SIG-M5 treated with dmso at 0.1 percent for 504 hours (cell line): ENCODE measurements at regions not wholly inside any gene's neighbourhood (a gene's known extent, or its start where the extent isn't known, plus 50 kb on each side); places are given as distances from the start of the nearest gene placed in this dataset.

Source experiments
- DNase-seq: peaks from one replicate; lab custom pipeline; 2025; ENCODE audit not compliant: unreplicated experiment; lab: John Stamatoyannopoulos, UW

DNA sequence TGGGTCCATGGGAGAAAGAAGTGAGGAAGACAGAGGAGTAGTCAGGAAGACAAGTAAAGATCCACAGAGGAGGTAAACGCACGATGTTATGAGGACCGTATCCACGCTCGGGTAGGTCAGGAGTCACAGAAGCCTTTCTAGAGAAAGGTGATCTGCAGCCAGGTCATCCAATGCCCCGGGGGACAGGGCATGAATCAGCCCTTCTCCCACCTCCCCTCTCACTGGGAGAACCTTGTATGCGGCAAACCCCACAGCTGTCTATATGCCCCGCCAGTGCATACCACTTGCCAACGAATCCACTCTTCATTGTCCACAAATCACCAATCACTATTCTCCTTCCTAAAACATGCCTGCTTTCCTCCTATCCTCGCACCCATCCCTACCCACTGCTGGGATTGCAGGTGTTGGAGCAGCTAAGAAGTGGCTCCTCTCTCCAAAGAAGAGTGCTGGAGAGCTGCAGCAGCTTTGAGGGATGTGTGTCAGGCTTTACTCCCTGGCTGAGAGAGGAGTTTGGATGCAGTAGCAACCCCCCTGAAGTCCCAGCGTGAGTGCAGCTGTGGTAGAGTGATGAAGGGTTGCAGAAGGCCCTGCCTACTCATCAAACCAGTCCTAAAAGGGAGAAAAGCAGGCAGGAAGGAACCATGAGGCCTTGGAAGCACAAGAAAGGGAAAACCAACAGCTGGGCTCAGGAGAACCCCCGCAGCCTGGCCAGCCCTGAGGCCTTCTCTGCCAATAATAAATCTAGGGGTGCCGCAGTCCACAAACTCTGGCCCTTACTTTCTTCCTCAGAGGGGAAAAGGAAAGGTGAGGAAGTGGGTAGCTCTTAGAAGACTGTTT is 102.2 kb upstream of the GADD45A start:
- DNase-seq = no peak

DNA sequence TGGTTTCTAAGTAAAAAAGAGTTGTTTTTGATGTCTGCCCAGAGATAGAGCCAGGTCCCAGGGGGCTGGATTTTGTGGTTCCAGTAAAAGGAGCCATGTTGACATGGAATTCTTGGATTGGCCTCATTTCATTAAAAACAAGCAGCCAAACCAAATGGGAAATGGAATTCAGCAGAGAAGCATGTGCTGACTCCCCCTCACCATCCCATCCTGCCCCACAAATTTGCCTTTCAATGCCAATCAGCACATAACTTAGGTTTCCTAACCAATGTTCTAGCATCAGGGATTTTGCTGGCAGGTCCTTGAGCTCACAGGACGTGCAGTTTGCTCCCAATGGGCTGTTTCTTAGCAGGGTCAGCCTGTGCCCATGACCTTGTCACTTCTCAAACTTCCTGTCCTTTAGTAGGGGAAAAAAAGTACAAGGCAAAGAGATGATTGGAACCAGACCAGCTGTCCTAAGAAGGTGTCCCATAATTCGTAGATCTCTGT is 101.5 kb upstream of the GADD45A start:
- DNase-seq = no peak

DNA sequence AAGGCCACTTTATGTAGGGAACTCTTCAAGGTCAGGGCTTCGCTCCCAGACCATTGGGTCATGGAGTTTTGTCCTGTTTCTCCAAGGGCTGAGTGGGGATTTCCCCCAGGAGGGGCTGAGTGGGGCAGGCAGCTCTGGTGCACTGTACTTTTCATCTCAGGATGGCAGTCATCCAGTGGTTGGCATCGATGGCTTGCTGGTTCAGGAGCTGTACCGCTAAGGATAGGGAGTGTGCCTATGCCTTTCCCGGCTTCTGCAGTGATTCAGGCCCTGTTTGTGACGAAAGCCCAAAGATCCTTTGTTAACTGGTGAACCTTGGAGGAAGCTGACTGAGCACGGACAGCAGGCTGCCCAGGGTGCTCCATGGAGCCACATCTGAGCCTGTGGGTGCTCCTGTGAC is 100.1 kb upstream of the GADD45A start:
- no peak for DNase-seq

DNA sequence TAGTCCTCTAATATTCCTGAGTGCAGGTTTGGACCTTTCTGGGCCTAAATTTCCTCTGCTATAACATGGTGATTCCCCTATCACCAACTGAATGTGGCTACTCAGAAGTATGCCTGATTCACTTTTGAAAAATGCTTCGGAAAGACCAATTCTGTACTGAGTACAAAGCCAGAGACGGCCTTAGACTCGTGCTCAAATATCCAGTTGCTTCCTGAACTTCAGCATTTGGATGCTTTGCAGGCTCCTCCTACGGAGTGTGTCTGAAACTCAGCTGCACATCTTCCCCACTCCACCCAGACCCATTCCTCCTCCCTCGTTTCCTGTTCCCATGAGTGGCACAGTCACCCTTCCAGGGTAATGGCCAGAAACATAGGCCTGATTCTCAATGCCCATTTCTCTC is 98.4 kb upstream of the GADD45A start:
- DNase-seq = no peak

DNA sequence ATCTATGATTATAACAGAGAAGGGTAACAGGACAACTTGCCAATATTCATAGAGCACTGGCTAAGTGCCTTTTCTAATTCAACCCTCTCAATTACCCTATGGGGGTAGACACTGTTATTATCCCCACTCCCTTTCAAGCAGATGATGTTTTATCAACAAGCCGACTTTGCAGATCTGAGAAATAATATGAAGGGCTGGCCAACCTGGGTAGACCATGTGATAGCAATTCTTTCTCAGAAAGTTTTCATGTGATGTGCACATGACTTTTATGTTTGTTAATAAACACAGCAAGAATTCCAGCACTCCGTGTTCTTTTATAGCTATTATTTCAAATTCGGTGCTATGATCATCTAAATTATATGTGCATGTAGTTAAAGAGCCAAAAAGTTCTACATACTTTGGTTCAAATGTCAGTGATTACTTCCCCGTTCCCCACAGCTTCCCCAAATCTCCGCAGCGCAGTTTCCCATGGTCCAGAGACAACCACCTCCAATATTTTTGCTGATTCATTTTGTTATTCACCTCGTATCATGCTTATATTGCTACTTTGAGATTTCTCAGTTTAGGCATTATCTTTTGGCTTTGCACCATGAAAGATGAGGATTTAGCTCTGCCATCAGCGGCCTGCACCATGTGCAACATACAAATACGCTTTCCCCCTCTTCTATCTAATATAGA is 96.7 kb upstream of the GADD45A start:
- DNase-seq = no peak

DNA sequence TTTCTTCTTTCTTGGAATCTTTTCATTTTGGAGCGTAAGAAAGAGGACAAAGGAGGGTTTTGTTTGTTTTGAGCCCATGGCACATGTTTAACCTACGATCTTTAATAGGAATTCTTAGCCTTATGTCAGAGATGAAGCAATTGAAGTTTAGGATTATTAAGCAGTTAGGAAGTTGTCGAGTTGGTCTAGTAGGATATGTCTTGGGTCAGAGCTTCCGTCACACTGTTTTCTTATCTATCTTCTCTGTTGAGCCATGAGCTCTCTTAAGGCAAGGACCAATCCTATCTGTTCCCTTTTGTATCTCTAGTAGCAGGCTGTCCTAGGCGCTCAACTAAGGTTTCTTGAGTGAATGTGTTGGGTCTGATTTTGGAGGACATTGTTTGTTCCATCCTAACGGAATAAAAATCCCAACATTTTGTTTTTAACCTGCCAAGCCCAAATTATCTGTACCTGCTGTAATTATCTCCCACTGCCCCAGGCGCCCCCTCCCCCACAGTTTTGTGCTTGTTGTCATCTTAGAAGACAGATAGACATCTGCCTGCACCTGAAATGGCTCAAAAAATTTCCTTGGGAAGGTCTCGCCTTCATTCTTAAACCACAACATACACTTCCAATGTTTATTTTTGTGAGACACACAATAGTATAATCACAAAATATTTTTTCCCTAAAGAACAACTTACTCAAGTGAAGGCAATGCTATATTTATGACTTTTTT is 95.3 kb upstream of the GADD45A start:
- no peak for DNase-seq

DNA sequence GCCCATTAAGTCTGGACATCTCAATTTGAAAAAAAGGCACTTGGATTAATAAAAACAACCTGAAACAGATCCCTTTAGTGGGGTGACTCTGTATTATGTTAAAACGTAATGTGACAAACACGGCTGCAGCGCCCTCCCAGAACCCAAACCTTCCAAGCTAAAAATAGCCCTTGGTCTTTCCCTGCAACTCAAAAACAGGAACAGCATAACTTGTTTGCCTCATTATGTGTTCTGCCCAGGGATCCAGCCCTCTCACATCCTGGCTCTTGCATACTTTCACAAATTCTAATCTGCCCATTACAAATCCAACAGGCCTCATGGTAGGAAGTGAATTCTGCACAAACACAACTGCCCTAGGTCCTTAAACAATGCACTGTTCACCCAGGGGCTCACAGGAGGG is 94.7 kb upstream of the GADD45A start:
- no peak for DNase-seq

DNA sequence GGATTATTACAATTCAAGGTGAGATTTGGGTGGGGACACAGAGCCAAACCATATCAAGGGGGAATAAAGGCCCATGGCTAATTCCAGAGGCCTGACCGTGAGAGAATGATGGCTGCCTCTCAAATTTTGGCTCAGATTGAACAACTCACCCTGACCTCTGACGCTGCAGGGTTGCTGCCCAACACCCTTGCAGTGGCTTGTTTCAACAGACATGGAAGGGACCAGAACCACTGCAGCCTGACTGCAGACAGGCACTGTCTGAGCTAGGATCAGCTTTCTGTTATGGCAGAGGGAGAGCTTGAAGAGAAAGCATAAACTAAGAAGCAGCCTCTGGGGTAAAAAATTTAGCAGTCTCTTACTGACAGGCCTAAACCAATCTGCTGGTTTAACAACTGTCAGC is 90.2 kb upstream of the GADD45A start:
- no peak for DNase-seq

DNA sequence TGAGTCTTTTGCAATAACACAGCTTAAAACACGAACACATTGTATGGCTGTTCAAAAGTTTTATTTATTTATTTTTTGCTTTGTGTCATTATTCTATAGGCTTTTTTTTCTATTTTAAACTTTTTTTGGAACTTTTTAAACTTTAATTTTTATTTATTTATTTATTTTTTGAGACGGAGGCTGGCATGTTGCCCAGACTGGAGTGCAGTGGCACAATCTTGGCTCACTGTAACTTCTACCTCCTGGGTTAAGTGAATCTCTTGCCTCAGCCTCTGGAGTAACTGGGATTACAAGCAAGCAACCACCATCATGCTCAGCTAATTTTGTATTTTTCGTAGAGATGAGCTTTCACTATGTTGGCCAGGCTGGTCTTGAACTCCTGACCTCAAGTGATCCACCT is 88.3 kb upstream of the GADD45A start:
- DNase-seq = no peak

DNA sequence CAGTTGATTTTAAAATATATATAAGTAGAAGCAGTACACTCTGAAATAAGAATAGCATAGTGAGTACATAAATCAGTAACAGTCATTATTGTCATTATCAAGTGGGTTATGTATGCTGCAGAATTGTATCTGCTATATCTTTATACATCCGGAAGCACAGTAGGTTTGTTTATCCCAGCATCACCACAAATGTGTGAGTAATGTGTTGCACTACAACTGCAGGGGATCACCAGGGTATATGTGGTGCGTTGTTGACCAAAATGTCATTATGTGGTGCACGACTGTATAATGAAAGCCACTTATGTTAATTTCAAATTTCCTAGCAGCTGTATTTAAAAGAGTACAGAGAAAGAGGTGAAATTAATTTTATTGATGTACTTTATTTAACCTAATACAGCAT is 87.7 kb upstream of the GADD45A start:
- DNase-seq = no peak

DNA sequence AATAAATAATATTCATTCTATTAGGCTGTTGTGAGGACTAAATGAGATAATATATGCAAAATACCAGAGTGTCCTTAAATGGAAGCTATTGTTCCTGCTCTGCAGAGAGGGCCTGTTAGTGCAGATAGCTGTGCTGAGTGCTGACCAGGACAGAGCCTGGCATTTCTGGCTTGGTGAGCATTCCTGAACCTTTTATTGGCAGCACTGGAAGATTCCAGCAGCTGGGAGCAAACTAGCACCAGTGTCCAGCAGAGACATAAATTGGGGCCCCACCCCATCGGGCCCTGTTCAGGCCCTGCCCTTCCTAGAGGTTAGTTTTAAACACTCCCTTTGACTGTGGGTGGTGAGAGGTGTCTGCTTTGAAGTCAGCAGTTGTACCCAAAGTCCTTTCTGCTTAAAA is 85.9 kb upstream of the GADD45A start:
- DNase-seq = no peak

DNA sequence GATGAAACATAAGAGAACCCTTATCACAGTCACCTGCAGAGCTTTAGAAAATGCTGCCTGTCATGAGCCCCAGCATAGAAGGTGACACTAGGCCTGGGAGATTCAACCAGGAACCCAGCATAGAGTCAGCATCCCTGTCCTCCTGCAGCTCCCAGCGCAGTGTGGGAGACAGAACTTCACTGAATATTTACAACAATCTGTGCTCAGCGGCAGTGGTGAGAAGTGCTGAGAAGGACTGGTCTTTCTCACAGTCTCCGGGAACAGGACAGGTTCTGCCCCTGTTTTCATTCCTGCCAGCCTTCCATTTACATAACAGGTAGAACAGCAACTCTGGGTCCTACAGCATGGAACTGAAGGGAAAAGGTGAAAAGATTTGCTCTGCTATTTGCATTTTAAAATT is 83.5 kb upstream of the GADD45A start:
- no peak for DNase-seq

DNA sequence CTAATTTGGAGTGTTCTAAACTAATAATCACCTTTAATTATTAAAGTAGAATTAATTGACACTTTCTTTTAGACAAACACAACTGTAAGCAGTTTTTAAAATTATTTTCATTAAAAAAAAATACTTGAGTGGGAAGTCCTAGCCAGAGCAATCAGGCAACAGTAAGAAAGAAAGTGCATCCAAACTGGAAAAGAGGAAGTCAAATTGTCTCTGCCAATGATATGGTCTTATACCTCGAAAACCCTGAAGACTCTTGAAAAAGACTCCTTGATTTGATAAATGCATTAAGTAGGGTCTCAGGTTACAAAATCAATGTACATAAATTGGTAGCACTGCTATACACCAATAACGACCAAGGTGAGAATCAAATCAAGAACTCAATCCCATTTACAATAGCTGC is 83.0 kb upstream of the GADD45A start:
- DNase-seq = peak; percentile 7

DNA sequence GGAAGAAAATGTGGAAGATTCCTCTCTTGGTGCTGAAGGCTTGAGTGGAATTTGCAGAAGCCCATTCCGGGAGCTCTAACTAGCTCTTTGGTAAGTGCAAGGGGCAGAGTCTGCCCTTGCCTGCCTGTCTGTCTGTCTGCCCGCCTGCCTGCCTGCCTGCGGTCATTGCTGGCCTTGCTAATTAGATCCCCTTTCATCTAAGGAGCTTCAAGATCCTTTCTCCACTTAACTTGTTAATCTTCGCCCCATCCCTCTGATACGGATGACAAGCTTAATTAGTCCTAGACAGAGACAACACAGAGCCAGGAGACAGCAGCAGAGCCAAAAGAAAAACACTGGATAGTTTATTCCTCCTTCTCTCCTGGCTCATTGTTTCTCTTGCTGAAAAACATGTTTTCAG is 80.2 kb upstream of the GADD45A start:
- DNase-seq = no peak

DNA sequence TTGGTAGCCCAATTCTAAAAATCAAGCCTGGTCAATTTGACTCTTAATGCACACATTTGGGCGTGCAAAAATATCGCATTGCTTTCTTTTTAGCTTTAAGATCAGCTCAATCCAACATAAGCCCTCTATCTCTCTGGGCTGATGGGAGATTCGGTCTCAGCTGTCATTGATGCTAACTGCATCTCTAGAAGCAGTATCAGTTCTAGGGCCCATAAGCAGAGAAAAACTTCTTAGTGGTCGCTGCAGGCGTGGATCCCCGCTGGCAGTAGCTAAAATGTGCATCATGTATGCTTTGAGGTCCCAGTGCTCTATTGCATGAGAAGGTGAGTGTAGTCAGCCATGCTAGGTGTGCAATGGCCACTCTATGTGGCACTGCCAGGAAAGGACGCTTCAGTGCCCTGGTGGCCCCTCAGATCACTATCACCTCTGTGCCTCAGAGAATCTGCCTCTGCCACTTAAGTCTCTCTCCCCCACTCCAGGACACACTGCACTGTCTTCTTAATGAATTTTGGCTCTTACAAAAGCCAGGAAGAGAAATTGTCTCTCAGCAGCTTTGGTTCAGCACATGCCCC is 79.7 kb upstream of the GADD45A start:
- no peak for DNase-seq

DNA sequence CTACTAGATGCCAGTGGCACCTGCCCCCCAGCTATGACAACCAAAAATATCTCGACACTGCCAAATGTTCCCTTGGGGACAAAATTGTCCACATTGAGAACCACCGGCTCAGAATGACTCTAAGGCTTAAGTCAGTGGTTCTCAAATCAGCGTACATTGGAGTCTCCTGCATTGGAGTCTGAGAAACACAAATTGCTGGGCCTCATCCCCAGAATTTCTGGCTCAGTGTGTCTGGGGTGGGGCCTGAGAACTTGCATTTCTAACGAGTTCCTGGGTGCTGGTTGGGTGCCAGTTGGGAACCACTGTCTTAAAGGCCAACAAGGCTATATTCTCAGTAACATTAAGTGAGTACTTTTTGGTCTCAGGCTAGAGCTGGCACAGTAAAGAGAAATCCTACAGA is 77.7 kb upstream of the GADD45A start:
- no peak for DNase-seq

DNA sequence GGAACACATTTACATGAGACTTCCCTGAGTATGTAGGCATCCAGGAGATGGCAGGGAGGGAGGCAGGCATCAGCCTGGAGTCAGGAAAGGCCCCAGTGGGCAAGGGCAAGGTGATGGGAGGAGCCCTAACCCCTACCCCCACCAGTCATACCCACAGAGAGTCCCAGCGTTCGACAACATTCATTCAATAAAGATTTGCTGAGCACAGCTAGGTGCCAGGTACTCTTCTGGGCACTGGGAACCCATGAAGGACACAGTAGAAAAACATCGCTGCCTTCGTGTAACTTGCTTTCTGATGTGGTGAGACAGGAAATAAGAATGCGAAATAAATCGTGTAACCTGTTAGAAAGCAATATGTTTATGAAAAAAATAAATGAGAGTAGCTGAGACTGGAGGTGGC is 77.3 kb upstream of the GADD45A start:
- DNase-seq = no peak

DNA sequence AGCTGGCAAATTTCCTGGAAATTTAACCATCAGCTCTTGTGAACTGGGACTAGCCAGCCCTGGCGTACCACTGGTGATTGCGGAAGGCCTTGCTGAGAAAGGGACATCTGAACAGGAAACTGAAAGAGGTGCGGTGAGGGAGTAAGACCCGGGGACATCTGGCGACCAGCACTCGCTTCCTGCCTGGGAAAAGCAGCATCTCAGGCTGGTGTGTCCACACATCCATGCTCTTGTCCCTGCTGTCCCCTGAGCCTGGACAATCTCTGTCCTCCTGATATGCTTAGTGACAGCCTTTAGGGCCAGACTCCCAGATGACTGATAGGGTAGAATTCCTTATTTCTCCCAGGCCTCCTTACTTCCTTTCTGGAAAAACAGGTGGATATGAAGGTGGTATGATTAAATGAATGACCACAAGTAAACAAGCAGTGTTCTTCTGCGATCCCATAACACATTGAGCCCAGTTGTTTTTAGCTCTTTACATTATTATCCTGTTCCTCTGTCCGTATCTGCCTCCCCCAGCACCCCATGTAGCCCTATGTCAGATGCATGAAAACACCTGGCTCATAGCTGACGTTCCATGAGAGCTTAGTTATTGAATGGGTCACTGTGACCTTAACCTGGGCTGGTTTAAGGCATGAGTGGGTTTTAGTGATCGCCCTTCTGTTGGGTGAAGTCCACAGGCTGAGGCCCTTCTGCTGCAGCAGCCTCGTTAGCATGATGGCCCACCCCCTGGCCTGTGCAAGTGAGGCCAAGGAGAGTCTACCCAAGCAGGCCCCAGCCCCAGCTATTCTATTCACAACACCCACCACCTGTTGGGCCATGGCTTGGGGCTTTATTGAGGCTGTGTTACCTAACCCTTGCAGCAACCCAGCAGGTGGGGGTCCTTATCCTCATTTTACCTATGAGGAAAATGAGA is 76.1 kb upstream of the GADD45A start:
- DNase-seq = no peak

DNA sequence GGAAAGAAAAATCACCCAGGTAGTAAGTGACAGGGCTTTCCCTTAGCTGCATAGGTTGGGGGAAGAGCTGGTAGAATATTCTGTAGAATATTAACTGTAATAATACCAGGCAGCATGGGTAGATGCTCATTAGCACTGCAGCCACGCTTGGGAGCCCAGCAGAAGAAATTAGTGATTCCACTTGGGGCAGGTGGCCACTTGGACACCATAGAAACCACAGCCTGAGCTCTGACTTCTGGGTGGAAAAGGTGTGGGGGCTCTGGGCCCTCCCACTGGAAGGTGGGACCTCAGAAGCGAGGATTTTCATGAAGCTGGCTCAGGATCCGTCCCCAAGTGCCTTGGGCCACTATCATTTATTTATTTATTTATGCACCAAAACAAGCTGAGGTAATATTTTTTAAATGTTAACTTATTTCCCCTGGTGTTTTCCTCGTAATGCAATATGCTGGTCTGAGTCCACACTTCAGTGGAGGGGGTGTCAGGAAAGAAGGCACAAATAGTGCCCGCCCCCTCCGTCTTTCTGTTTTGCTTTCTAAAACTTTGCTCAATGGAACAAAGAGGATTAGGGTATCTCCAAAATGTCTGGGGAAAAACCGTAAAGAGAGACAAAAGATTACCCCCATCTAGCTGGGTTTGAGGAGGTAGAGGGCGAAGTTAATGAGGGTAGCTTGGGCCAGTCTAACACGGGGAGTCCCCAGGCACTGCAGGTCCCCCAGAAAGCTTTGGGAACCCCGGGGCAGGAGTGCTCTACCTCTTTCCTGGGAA is 75.2 kb upstream of the GADD45A start:
- no peak for DNase-seq

DNA sequence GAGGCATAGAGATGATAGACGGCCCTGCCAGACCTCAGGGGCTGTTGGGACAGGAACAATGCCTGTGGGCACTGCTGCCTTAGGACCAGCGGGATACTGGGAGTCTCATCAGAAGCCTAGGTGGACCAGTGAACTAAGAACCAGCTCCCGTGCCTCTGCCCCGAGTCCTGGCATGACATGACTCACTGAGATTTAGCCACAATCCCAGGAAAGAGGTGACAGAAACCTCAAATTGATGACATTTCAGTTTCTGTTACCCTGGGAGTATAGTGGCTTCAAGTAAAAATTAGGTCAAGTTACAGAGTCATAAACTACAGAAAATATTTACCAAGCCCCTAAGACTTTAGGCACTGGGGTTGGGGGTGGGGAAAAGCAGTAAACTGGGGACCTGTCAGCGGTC is 74.6 kb upstream of the GADD45A start:
- no peak for DNase-seq
